ENCODE measurements at regions not wholly inside any gene's neighbourhood (a gene's known extent, or its start where the extent isn't known, plus 50 kb on each side); places are given as distances from the start of the nearest gene placed in this dataset.
"Not testable (repeated sequence)": the region's sequence is repeated elsewhere in the genome, so short reads cannot be mapped to it uniquely, and the experiment has no call there.

GRCh38 chr16:65377195-65377594 lies 255.3 kb upstream of the CDH11 start:
- no peak overlapping the region for H3K4me3 ChIP-seq (ENCODE audit: control insufficient read depth, low read depth, low read length)
- DNase-seq (ENCODE audit: low read depth) = no peak
- TF ChIP-seq, protein P1, sequence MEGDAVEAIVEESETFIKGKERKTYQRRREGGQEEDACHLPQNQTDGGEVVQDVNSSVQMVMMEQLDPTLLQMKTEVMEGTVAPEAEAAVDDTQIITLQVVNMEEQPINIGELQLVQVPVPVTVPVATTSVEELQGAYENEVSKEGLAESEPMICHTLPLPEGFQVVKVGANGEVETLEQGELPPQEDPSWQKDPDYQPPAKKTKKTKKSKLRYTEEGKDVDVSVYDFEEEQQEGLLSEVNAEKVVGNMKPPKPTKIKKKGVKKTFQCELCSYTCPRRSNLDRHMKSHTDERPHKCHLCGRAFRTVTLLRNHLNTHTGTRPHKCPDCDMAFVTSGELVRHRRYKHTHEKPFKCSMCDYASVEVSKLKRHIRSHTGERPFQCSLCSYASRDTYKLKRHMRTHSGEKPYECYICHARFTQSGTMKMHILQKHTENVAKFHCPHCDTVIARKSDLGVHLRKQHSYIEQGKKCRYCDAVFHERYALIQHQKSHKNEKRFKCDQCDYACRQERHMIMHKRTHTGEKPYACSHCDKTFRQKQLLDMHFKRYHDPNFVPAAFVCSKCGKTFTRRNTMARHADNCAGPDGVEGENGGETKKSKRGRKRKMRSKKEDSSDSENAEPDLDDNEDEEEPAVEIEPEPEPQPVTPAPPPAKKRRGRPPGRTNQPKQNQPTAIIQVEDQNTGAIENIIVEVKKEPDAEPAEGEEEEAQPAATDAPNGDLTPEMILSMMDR (IDR thresholded peaks at IDR 0.05; ENCODE audit: control insufficient read depth, insufficient read depth, low read depth, low read length, missing control alignments) = no peak

GRCh38 chr16:65376601-65377000 lies 254.7 kb upstream of the CDH11 start:
- TF ChIP-seq, protein P1 (IDR thresholded peaks at IDR 0.05; ENCODE audit: control insufficient read depth, insufficient read depth, low read depth, low read length, missing control alignments) = no peak
- no peak overlapping the region for H3K4me3 ChIP-seq (ENCODE audit: control insufficient read depth, low read depth, low read length)
- DNase-seq (ENCODE audit: low read depth) = no peak

- no peak overlapping the region for H3K4me3 ChIP-seq (ENCODE audit: control insufficient read depth, low read depth, low read length)
- DNase-seq (ENCODE audit: low read depth) = no peak
- TF ChIP-seq, protein P1 (IDR thresholded peaks at IDR 0.05; ENCODE audit: control insufficient read depth, insufficient read depth, low read depth, low read length, missing control alignments) = no peak
Observed at GRCh38 chr16:65375651-65376050, 253.8 kb upstream of the CDH11 start.

- TF ChIP-seq, protein P1 (IDR thresholded peaks at IDR 0.05; ENCODE audit: control insufficient read depth, insufficient read depth, low read depth, low read length, missing control alignments) = no peak
- no peak for DNase-seq (ENCODE audit: low read depth)
- H3K4me3 ChIP-seq (ENCODE audit: control insufficient read depth, low read depth, low read length) = no peak overlapping the region
Observed at GRCh38 chr16:65373097-65373496, 251.2 kb upstream of the CDH11 start.

- no peak overlapping the region for H3K4me3 ChIP-seq (ENCODE audit: control insufficient read depth, low read depth, low read length)
- no peak for DNase-seq (ENCODE audit: low read depth)
- TF ChIP-seq, protein P1 (IDR thresholded peaks at IDR 0.05; ENCODE audit: control insufficient read depth, insufficient read depth, low read depth, low read length, missing control alignments) = no peak
Observed at GRCh38 chr16:65372171-65372570, 250.3 kb upstream of the CDH11 start.

DNA sequence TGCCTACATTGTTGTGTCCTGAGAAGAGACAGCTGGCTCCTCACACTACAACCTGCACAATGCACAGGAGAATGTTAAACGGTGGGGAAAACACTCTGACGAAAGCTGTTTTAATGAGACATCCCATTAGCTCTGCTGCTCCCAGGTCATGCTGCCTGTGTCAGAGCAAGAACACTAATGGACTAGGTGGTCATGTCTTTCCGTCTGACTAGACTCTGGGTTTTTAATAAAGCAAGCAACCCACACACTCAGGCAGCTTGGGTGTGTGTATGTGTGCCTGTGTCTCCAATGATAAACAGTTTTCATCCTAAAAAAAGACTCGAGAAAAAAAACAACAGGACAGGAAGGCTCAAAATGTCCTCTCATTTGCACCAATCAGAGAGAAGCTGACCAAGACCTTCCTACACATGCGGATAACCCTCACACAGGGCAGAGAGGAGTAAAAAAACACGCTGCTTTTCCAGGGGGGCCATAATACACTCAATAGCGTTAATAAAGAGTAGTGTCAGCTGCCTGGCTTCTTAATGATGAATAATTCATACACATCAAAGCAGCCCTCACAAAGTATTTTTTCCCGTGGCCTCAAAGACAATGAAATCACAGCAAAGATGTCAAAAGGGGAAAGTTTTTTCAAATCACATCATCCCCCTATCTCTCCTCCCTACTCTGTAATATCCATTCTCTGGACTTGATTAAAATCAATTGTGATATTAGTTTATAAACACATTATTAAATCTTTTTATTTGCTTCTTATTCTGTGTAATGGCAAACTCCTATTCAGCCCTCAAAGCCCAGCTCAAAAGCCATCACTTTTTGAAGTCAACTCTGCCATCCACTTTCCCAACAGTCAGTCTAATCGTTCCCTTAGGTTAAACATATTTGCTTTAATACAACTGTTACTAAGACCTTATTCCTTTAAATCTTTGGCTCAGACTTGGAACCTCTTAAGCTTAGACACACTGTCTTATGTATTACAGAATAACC lies 244.2 kb upstream of the CDH11 start:
- no peak for DNase-seq (ENCODE audit: low read depth)
- no peak overlapping the region for H3K4me3 ChIP-seq (ENCODE audit: control insufficient read depth, low read depth, low read length)
- TF ChIP-seq, protein P1 (IDR thresholded peaks at IDR 0.05; ENCODE audit: control insufficient read depth, insufficient read depth, low read depth, low read length, missing control alignments) = no peak

GRCh38 chr16:65356721-65357120 lies 234.9 kb upstream of the CDH11 start:
- H3K4me3 ChIP-seq (ENCODE audit: control insufficient read depth, low read depth, low read length); DNase-seq (ENCODE audit: low read depth): not testable (repeated sequence)

All from AG09309 (cell line).